CD4-positive, alpha-beta T cell treated with Interferon gamma for 1 hour (primary cell): ENCODE measurements at regions not wholly inside any gene's neighbourhood (a gene's known extent, or its start where the extent isn't known, plus 50 kb on each side); places are given as distances from the start of the nearest gene placed in this dataset.

ENCODE experiments used
- DNase-seq: peaks from one replicate; pipeline ENCODE4 v3.0.0-alpha.2; 2020

- DNase-seq: no peak
Observed at GRCh38 chr20:39596554-39596953, 634.4 kb downstream of the DHX35 start.

GRCh38 chr20:39592371-39592770 is 630.2 kb downstream of the DHX35 start:
- DNase-seq: no peak

DNA sequence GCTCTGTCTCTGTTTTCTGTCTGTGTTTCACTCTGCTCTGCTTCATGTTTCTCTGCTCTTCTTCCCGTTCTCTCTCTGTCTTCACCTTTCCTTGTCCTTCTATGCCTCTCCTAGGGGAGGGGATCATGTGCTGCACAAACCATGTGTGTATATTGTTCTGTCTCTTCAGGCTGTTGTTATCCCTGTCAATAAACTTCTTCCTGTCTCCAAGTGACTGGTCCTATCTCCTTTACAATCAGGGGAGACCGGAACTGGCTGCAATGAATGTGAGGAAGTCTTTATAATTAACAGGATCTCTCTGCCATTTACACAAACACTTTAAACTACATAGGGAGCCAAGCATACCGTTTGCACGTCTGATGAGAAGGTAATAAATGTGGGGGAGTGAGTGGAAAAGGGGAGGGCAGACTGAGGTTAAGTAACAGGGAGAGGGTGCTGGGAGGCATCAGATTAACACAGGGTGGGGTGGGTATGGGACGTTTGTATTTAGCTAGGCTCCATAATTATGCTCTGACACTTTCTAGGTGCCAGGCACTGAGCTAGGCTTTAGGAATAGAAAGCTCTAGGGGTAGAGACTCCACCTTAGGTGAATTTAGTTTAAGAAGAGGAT is 626.1 kb downstream of the DHX35 start:
- DNase-seq: no peak

GRCh38 chr20:39581034-39581433 is 618.9 kb downstream of the DHX35 start:
- no peak for DNase-seq

DNA sequence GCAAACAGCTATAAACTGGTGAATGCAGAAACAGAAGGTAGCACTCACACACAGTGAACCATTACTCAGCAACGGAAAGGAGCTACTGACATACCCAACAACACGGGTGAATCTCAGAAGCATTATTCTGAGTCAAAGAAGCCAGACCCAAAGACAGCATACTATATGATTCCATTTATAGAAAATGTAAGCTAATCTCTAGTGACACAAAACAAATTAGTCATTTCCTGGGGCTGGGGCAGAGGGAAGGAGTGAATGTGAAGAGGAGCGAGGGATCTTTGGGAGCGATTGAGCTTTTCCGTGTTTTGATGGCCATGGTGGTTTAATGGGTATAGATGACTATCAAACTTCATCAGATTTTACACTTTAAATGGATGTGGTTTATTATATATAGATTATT is 614.6 kb downstream of the DHX35 start:
- DNase-seq: no peak

DNA sequence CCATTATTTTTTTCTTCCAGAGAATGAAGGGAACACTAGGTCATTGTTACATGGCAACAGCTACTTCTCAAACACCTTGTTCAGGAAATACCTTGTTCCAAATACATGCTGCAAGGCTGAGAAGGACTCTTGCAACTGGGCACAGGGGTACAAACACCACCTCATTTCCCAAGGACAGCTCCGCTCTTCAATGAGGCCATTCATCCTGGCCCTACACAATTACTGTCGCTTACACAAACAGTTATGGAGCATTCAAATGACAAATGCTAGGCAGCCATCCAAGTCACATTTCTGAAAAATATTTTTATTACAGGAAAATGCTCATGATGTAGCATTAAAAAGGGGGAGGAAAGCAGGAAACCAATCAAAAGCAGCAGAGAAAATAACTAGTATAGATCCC is 611.9 kb downstream of the DHX35 start:
- no peak for DNase-seq

DNA sequence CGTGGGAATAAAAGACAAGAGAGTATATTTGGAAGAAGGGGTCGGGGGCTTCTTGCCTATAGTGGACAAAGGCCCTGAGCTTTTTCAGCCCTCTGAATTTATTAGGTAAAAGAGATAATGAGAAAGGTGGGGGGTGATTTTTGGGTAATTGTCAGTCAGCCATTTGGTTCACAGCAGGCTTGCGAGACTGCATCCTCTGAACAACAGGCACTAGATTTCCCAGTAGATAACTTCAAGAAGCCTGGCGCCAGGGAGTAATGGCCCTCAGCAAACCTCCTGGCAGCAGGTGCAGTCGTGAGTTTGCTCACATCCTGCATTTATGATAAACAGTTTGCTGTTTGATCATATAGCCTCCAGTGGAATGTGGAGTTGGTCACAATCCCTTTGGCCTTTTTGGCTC is 609.0 kb downstream of the DHX35 start:
- DNase-seq: no peak

- no peak for DNase-seq
Observed at GRCh38 chr20:39568109-39568508, 606.0 kb downstream of the DHX35 start.

DNA sequence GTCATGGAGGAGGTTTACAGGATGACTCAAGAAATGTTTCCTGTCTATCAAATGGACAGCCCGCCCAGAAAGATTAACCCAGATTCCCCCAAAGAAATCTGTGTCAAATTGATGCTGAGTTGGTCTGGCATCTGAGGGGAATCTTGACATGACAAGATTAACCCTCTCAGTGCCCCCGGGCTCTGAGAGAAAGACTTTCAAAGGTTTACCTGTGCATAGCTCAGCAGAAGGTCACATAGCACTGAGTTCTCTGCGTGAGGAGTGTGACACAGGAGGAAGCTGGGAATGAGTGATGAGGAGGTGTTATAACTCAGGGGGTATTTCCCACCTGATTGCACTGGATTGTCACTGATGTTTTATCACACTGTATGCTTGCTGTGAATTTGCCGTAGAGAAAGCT is 601.2 kb downstream of the DHX35 start:
- DNase-seq: no peak

- no peak for DNase-seq
Observed at GRCh38 chr20:39554341-39554740, 592.2 kb downstream of the DHX35 start.

GRCh38 chr20:39553120-39553519 is 591.0 kb downstream of the DHX35 start:
- no peak for DNase-seq

DNA sequence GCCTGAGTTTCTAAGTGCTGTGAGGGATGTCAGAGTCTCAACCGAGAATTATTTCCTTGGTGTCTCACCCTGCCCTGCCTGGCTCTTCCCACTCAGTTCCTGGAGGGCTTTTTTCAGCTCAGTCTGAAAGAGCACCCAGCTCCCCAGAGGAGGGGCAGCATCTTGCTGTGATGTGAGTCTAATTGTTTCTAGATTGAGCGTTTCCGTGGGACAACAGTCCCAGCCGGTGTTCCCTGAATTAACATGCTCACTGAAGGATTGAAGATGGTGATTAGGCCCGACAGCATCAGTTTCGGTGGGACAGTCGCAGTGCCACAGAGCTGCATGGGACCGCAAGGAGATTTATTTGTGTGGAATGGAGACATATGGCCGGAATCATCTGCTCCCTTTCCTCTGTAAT is 587.6 kb downstream of the DHX35 start:
- no peak for DNase-seq

- DNase-seq: no peak
Observed at GRCh38 chr20:39547546-39548408, 585.6 kb downstream of the DHX35 start.

- no peak for DNase-seq
Observed at GRCh38 chr20:39541136-39541803, 579.1 kb downstream of the DHX35 start.

DNA sequence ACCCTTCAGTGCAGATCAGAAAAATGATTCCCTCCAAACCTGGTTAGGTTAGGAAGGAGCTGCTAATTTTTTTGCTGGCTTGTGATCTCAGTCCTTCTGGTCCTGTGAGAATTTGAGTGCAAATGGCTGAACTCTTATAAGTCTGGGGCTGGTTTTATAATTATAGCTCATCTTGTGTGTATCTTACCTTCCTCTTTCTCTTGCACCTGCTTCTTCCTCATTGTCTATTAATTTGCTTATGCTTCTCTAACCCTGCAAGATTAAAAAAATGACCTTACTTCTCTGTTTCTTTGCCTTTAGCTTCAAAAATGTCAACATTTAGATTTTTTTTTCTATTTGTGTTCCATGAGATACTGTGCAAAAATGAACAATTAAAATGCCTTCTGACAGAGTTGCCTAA is 576.2 kb downstream of the DHX35 start:
- no peak for DNase-seq

GRCh38 chr20:39535301-39535700 is 573.2 kb downstream of the DHX35 start:
- no peak for DNase-seq

DNA sequence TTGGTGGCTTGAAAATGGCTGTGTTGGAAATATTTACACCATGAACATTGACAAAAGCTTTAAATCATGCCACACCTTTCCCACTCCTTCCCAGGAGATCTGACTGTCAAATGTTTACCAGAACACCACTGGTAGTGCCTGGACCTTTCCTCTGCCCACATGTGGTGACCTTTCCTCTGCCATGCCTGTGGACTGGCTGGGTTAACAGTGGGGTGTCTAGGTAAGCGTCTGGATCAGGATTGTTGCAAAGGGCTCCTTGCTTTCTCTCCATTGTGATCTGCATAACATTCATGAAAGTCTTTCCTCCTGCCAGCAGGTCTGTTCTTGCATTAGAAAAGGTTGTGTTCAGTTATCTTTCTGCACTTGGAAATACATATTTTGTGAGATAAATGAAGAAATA is 572.7 kb downstream of the DHX35 start:
- DNase-seq: no peak

DNA sequence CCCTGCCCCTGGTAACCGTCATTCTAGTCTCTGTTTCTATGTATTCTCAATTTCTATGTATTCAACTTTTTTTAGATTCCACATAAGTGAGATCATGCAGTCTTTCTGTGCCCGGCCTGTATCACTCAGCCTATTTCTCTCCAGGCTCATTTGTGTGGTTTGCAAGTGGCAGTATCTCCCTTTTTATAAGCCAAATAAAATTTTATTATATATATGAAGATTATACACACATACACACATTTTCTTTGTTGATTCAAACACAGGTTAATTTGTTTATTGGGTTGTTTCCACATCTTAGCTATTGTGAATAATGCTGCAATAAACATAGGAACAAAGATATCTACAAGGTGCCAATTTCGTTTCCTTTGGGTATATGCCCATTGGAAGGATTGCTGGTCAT is 571.7 kb downstream of the DHX35 start:
- DNase-seq: no peak

DNA sequence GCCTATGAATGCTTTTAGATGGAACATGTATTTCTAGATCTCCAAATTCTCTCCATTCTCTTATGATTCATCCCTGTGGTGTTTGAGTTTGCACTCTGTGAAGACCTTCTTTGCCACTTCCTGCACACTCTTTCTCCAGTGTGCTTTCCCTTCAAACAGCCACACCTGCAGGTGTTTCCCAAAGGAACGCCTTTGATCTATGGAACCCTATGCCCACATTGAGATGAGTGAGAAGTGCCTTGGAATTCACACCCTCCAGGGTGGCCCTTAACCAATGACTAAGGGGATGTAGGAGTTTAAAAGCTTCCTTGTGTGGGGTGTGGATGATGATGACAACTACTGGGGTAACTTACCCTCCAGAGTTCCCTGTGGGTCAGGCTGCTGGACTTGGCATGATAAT is 570.1 kb downstream of the DHX35 start:
- no peak for DNase-seq

DNA sequence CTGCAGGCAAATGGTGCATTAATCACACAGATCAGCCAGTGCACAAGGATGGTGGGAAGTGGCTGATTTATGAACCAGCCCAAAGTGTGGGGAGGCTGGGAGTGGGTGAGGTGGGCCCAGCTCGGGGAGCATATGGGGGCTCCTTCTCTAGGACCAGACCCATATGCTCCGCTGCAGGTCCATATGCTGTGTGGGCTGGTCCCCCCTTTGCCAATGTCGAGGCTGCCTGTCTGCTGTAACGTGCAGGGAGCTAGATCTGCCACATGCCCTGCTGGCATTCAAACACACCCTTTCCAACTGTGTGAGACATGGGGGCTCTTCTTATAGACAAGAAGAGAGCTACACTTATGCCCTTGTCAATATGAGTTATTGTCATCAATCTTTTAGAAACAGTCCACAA is 566.3 kb downstream of the DHX35 start:
- DNase-seq: no peak

GRCh38 chr20:39524371-39524911 is 562.3 kb downstream of the DHX35 start:
- DNase-seq: no peak

DNA sequence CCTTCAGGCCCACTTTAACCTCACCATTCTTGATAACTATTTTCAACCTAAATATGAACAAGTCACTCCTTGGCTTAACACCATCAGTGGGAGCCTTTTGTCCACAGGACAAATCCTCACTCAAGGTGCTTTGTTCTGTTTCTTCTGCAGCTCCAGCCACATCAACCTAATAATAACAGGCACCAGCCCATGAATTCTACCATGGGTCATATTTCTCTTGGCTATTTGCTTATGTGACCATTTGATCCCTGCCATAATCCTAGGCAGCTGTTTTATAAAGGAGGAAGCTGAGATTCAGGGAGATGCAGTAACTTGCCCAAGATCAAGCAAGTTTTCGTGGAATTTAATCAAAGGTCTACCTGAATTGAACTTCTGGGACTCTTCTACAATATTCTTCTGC is 561.3 kb downstream of the DHX35 start:
- no peak for DNase-seq

GRCh38 chr20:39518654-39519053 is 556.5 kb downstream of the DHX35 start:
- no peak for DNase-seq

GRCh38 chr20:39516964-39517363 is 554.8 kb downstream of the DHX35 start:
- no peak for DNase-seq
